ELF-1 (cell line): ENCODE measurements at regions not wholly inside any gene's neighbourhood (a gene's known extent, or its start where the extent isn't known, plus 50 kb on each side); places are given as distances from the start of the nearest gene placed in this dataset.

Experiments used
- DNase-seq: peaks from one replicate; pipeline ENCODE4 v3.0.0-alpha.2; 2016; ENCODE audit warnings: low read depth, low spot score

- DNase-seq, result no peak
Measured at GRCh38 chr7:28360739-28361138, 51.6 kb upstream of the CREB5 start.

- DNase-seq, result peak; percentile 31
Measured at GRCh38 chr7:28361551-28361950, 50.8 kb upstream of the CREB5 start.

GRCh38 chr7:28362182-28362581 is 50.1 kb upstream of the CREB5 start:
- no peak for DNase-seq
